Loucy (cell line): ENCODE measurements at regions not wholly inside any gene's neighbourhood (a gene's known extent, or its start where the extent isn't known, plus 50 kb on each side); places are given as distances from the start of the nearest gene placed in this dataset.

ENCODE experiments used
- H2AFZ ChIP-seq: fragments of 200-600 bp; sonication (generic); 2 replicates; pipeline ENCODE4 v1.6.0; 2016; ENCODE audit warnings: antibody characterized with exemption, mild to moderate bottlenecking, low read length, moderate library complexity
- H3F3A ChIP-seq: fragments of 200-600 bp; 2 replicates; pipeline ENCODE4 v1.6.0; 2016; ENCODE audit warnings: antibody characterized with exemption, low read depth, mild to moderate bottlenecking
- H3K27me3 ChIP-seq: fragments of 200-600 bp; sonication (generic); 2 replicates; pipeline ENCODE4 v1.6.1; 2014; ENCODE audit warnings: low read length, mild to moderate bottlenecking; ENCODE audit not compliant: insufficient read depth, poor library complexity, severe bottlenecking
- H3K36me3 ChIP-seq: fragments of 200-600 bp; sonication (generic); 2 replicates; pipeline ENCODE4 v1.6.1; 2016; ENCODE audit warnings: low read length; ENCODE audit not compliant: insufficient read depth
- H3K4me1 ChIP-seq: fragments of 200-600 bp; sonication (generic); 2 replicates; pipeline ENCODE4 v1.5.1; 2014; ENCODE audit warnings: low read length, mild to moderate bottlenecking; ENCODE audit not compliant: insufficient read depth, poor library complexity, severe bottlenecking
- H3K4me2 ChIP-seq: fragments of 200-600 bp; sonication (generic); 2 replicates; pipeline ENCODE4 v1.6.0; 2014; ENCODE audit warnings: antibody characterized with exemption, low read length, low read depth, mild to moderate bottlenecking; ENCODE audit not compliant: poor library complexity, severe bottlenecking
- H3K4me3 ChIP-seq: fragments of 200-600 bp; sonication (generic); 2 replicates; pipeline ENCODE4 v1.5.1; 2014; ENCODE audit warnings: low read length, mild to moderate bottlenecking, mixed read lengths; ENCODE audit not compliant: poor library complexity, severe bottlenecking
- H3K79me2 ChIP-seq: fragments of 200-600 bp; sonication (generic); 2 replicates; pipeline ENCODE4 v1.6.1; 2014; ENCODE audit warnings: low read length; ENCODE audit not compliant: insufficient read depth
- H3K9ac ChIP-seq: fragments of 200-600 bp; sonication (generic); 2 replicates; pipeline ENCODE4 v1.6.0; 2014; ENCODE audit warnings: mild to moderate bottlenecking, low read depth, low read length, moderate library complexity; ENCODE audit not compliant: poor library complexity, severe bottlenecking
- H3K9me2 ChIP-seq: fragments of 200-600 bp; sonication (generic); replicated peaks from 2 replicates; pipeline ENCODE4 v1.6.1; 2016; ENCODE audit warnings: low read depth, low read length, mixed read lengths
- H3K9me3 ChIP-seq: fragments of 200-600 bp; sonication (generic); 2 replicates; pipeline ENCODE4 v1.6.1; 2014; ENCODE audit warnings: mild to moderate bottlenecking, antibody characterized with exemption, low read length, low read depth; ENCODE audit not compliant: insufficient read depth
- H4K20me1 ChIP-seq: fragments of 200-600 bp; sonication (generic); 2 replicates; pipeline ENCODE4 v1.6.0; 2014; ENCODE audit warnings: antibody characterized with exemption, low read length, mild to moderate bottlenecking; ENCODE audit not compliant: insufficient read depth, poor library complexity, severe bottlenecking
- EZH2phosphoT487 ChIP-seq: fragments of 200-600 bp; IDR thresholded peaks from 2 replicates; pipeline ENCODE4 v1.6.1; 2018; ENCODE audit warnings: antibody characterized with exemption, mild to moderate bottlenecking, moderate library complexity, borderline replicate concordance
- TF ChIP-seq, protein P1 (sequence below): fragments of 200-600 bp; sonication (generic); conservative IDR thresholded peaks from 2 replicates; pipeline ENCODE4 v1.5.1; 2014; ENCODE audit warnings: mild to moderate bottlenecking, antibody characterized with exemption, low read length

DNA sequence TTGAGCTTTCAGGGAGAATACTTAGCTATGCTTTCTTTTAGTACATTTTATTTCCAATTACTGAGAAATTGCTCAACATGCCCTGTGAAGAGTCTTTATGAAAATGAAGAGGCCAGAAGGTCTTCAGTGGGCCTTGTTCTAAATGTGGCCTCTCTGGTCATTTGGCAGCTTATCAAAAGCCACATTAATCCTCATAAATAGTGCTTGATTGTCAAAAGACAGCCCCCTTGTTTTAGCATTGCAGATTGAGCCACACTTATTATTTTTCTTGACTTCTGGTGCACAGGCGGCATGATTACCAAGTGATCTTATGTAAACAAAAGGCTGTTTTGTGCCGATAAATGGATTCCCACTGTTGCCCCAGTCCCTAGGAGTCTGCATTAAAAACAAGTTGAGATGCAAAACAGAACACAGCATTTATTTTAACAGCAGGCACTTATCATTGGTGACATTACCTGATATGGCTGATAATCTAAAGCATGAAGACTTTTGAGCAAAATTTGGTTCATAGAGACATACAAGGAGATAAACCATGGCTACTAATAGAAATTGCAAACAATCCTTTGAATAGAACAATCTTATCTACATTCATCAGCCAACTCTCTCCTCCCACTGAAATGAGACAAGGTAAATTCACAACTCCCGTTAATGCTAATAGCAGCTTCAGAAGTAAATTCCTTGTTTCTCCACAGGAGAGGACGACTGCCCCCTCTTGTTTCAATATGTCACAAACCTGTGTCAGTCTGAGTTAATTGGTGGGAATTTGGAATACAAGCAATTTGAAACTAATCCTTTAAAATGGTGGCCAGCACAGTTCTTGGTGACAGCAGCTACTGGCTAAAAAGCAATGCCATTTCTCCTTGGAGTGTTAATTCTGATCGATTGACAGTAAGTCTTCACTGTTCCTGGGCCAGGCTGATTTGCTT, 194.3 kb downstream of the NSUN3 start:
- Histone ChIP-seq H3K9me2 (no peaks in the 10 kb centered on the region), H4K20me1 (no peaks in the 10 kb centered on the region), H3K9ac (no peak overlapping the region), H3K4me2 (no peak overlapping the region), H3F3A (no peaks in the 10 kb centered on the region), H3K79me2 (no peaks in the 10 kb centered on the region), H3K36me3 (no peaks in the 10 kb centered on the region), H3K27me3 (no peaks in the 10 kb centered on the region), H2AFZ (no peak overlapping the region), H3K4me1 (no peaks in the 10 kb centered on the region), H3K9me3 (no peaks in the 10 kb centered on the region), H3K4me3 (no peak overlapping the region)
- TF ChIP-seq, protein P1, sequence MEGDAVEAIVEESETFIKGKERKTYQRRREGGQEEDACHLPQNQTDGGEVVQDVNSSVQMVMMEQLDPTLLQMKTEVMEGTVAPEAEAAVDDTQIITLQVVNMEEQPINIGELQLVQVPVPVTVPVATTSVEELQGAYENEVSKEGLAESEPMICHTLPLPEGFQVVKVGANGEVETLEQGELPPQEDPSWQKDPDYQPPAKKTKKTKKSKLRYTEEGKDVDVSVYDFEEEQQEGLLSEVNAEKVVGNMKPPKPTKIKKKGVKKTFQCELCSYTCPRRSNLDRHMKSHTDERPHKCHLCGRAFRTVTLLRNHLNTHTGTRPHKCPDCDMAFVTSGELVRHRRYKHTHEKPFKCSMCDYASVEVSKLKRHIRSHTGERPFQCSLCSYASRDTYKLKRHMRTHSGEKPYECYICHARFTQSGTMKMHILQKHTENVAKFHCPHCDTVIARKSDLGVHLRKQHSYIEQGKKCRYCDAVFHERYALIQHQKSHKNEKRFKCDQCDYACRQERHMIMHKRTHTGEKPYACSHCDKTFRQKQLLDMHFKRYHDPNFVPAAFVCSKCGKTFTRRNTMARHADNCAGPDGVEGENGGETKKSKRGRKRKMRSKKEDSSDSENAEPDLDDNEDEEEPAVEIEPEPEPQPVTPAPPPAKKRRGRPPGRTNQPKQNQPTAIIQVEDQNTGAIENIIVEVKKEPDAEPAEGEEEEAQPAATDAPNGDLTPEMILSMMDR = no peak
- TF ChIP-seq EZH2phosphoT487 = no peak

DNA sequence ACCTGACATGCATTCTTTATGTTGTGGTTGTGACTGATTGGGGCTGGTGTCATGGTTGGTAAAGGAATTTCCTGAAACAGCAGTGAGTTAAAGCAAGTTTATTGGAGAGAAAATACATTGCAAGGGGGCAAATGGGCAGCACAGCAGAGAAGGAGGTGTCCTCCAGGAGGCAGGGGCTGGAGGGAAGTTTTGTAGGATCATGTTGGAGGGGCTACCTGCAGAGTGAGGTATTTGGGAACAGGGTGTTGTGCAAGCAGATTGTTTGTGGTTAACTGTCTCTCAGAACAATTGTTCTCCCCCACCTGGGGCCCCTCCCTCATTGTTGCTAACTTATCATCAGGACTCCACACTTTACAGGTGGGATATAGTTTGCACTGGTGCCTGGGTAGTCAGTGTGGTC, 196.0 kb downstream of the NSUN3 start:
- Histone ChIP-seq H4K20me1 (no peaks in the 10 kb centered on the region), H3K9me3 (no peaks in the 10 kb centered on the region), H3K4me3 (no peak overlapping the region), H3K4me1 (no peaks in the 10 kb centered on the region), H3K79me2 (no peaks in the 10 kb centered on the region), H3K27me3 (no peaks in the 10 kb centered on the region), H3F3A (no peaks in the 10 kb centered on the region), H2AFZ (no peak overlapping the region), H3K4me2 (no peak overlapping the region), H3K36me3 (no peaks in the 10 kb centered on the region), H3K9me2 (no peaks in the 10 kb centered on the region), H3K9ac (no peak overlapping the region)
- TF ChIP-seq, protein P1 = no peak
- TF ChIP-seq EZH2phosphoT487 = no peak

GRCh38 chr3:94259291-94259690, 196.4 kb downstream of the NSUN3 start:
- Histone ChIP-seq H3K4me3 (no peak overlapping the region), H3K9me3 (no peaks in the 10 kb centered on the region), H3K4me1 (no peaks in the 10 kb centered on the region), H3K36me3 (no peaks in the 10 kb centered on the region), H3K27me3 (no peaks in the 10 kb centered on the region), H3K79me2 (no peaks in the 10 kb centered on the region), H2AFZ (no peak overlapping the region), H3K9me2 (no peaks in the 10 kb centered on the region), H3K4me2 (no peak overlapping the region), H4K20me1 (no peaks in the 10 kb centered on the region), H3F3A (no peaks in the 10 kb centered on the region), H3K9ac (no peak overlapping the region)
- TF ChIP-seq EZH2phosphoT487 = no peak
- TF ChIP-seq, protein P1 = no peak
